Natural killer cell (primary cell): ENCODE measurements at regions not wholly inside any gene's neighbourhood (a gene's known extent, or its start where the extent isn't known, plus 50 kb on each side); places are given as distances from the start of the nearest gene placed in this dataset.
"Not testable (repeated sequence)": the region's sequence is repeated elsewhere in the genome, so short reads cannot be mapped to it uniquely, and the experiment has no call there.

Experiments used
- ATAC-seq, 3 donors: fragments of 150-1000 bp in 2 of 3; fragments of 200-7000 bp in 1 of 3; cut with Tn5 transposase; 1 replicate in 1 of 3; 2 replicates in 2 of 3; pipeline ENCODE4 v1.10.0; 2021; ENCODE audit warnings: mild to moderate bottlenecking in 2 of 3, moderate library complexity in 2 of 3
- DNase-seq, 2 donors: peaks; one replicate each; pipeline versions ENCODE4 v3.0.0 to v3.0.0-alpha.2; 2013 to 2021; ENCODE audit warnings: mixed read lengths in 1 of 2
- H3K27ac ChIP-seq: one replicate; pipeline ENCODE4 v1.5.1; 2013; ENCODE audit warnings: mild to moderate bottlenecking, low read length
- H3K27me3 ChIP-seq: one replicate; pipeline ENCODE4 v1.6.1; 2013; ENCODE audit warnings: low read length; ENCODE audit not compliant: control insufficient read depth, insufficient read depth
- H3K36me3 ChIP-seq: one replicate; pipeline ENCODE4 v1.6.1; 2013; ENCODE audit warnings: low read length; ENCODE audit not compliant: control insufficient read depth, insufficient read depth
- H3K4me1 ChIP-seq: one replicate; pipeline ENCODE4 v1.6.1; 2013; ENCODE audit warnings: low read length; ENCODE audit not compliant: control insufficient read depth, insufficient read depth
- H3K4me3 ChIP-seq: one replicate; pipeline ENCODE4 v1.5.1; 2013; ENCODE audit warnings: low read length
- H3K9me3 ChIP-seq: one replicate; pipeline ENCODE4 v1.6.1; 2013; ENCODE audit warnings: low read length; ENCODE audit not compliant: control insufficient read depth, insufficient read depth
- H3K27ac Mint-ChIP-seq, 2 donors: one replicate each; pipeline ENCODE4 v1.8.0; 2022; ENCODE audit warnings: mild to moderate bottlenecking in 2 of 2, mixed read lengths in 2 of 2, moderate library complexity in 1 of 2
- H3K27me3 Mint-ChIP-seq, 2 donors: one replicate each; pipeline ENCODE4 v1.8.0; 2022; ENCODE audit warnings: low read depth in 2 of 2, mixed read lengths in 2 of 2
- H3K36me3 Mint-ChIP-seq: one replicate; pipeline ENCODE4 v1.8.0; 2022; ENCODE audit warnings: mixed read lengths
- H3K4me1 Mint-ChIP-seq, 2 donors: one replicate each; pipeline ENCODE4 v1.8.0; 2022; ENCODE audit warnings: mixed read lengths in 2 of 2
- H3K4me3 Mint-ChIP-seq: one replicate; pipeline ENCODE4 v1.8.0; 2022; ENCODE audit warnings: mild to moderate bottlenecking, moderate library complexity, mixed read lengths
- H3K9me3 Mint-ChIP-seq, 2 donors: one replicate each; pipeline ENCODE4 v1.8.0; 2022; ENCODE audit warnings: mixed read lengths in 2 of 2
- CTCF ChIP-seq: fragments of 200-600 bp; IDR thresholded peaks from one replicate; pipeline ENCODE4 v1.8.0; 2022; ENCODE audit warnings: antibody characterized with exemption
- WGBS: methylation state at CpG from one replicate; pipeline ENCODE4 v1.1.7; 2013; ENCODE audit warnings: missing lambda C conversion rate; ENCODE audit not compliant: insufficient coverage; 5-methylcytosine and 5-hydroxymethylcytosine counted together
- intact Hi-C: fragments of 100-400 bp; cut with micrococcal nuclease; formaldehyde crosslinking; loops from one replicate; pipeline ENCODE4 v1.14.2; 2022

- ATAC-seq (no peak), DNase-seq (no peak)
- Histone ChIP-seq H3K27me3 (no peaks in the 10 kb centered on the region), H3K27ac (no peak overlapping the region), H3K4me3 (no peak overlapping the region), H3K4me1 (no peaks in the 10 kb centered on the region), H3K9me3 (no peaks in the 10 kb centered on the region), H3K36me3 (no peaks in the 10 kb centered on the region)
- Mint-ChIP-seq H3K4me3 (no peak overlapping the region), H3K9me3 (no peaks in the 10 kb centered on the region), H3K27me3 (peaks cover 2 to 8% of the 10 kb centered on the region in 2 donors), H3K4me1 (peaks cover 0 to 3% of the 10 kb centered on the region in 2 donors), H3K27ac (no peak overlapping the region), H3K36me3 (no peaks in the 10 kb centered on the region)
- no peak for TF ChIP-seq CTCF
- intact Hi-C loops = no loop called here
- WGBS = 100% methylated on average over 2 of the region's 2 CpGs
Measured at GRCh38 chr9:106020186-106020585, 325.8 kb downstream of the TMEM38B start.

GRCh38 chr9:106023455-106023854 lies 329.1 kb downstream of the TMEM38B start:
- no peaks in the 10 kb centered on the region for H3K9me3 ChIP-seq
- TF ChIP-seq CTCF = no peak
- WGBS = 60% methylated on average over 2 of the region's 2 CpGs

DNA sequence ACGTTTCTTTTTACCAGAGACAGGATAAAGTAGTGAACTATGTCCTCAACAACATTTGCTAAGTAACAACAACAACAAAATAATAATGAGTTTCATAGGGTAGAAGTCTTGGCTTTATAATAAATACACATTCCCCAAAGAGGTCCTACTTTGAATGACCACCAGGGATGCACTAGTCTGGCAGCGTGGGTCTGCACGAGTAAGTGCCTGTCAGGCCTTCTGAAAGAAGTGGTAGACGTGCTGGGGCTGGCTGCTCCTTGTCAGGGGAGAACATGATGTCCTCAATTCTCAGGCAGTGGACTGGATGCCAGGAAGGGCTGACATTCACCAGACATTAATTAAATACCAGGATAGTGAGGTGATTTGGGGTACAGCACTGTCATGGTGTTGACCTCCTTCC lies 331.1 kb downstream of the TMEM38B start:
- Mint-ChIP-seq H3K27ac (no peak overlapping the region), H3K9me3 (peaks cover 4% of the 10 kb centered on the region in 2 donors), H3K4me3 (no peak overlapping the region), H3K36me3 (no peaks in the 10 kb centered on the region), H3K4me1 (no peaks in the 10 kb centered on the region), H3K27me3 (peaks cover 2 to 8% of the 10 kb centered on the region in 2 donors)
- intact Hi-C loops = no loop called here
- DNase-seq (no peak), ATAC-seq (no peak)
- Histone ChIP-seq H3K4me3 (no peak overlapping the region), H3K9me3 (no peaks in the 10 kb centered on the region), H3K36me3 (no peaks in the 10 kb centered on the region), H3K27ac (no peak overlapping the region), H3K4me1 (no peaks in the 10 kb centered on the region), H3K27me3 (no peaks in the 10 kb centered on the region)
- 82% methylated on average over 3 of the region's 4 CpGs for WGBS
- no peak for TF ChIP-seq CTCF

More at GRCh38 chr9:106023455-106023854, 329.1 kb downstream of the TMEM38B start:
- DNase-seq (no peak), ATAC-seq (no peak)
- no peaks in the 10 kb centered on the region for H3K36me3 ChIP-seq
- no peaks in the 10 kb centered on the region for H3K9me3 Mint-ChIP-seq
- intact Hi-C loops = no loop called here
- no peaks in the 10 kb centered on the region for H3K4me1 Mint-ChIP-seq
- H3K4me3 Mint-ChIP-seq = no peak overlapping the region
- no peaks in the 10 kb centered on the region for H3K27me3 ChIP-seq
- H3K4me1 ChIP-seq = no peaks in the 10 kb centered on the region
- peaks cover 2 to 8% of the 10 kb centered on the region in 2 donors for H3K27me3 Mint-ChIP-seq
- H3K27ac Mint-ChIP-seq = no peak overlapping the region
- H3K36me3 Mint-ChIP-seq = no peaks in the 10 kb centered on the region
- H3K4me3 ChIP-seq = no peak overlapping the region
- H3K27ac ChIP-seq = no peak overlapping the region

- H3K36me3 Mint-ChIP-seq, DNase-seq, H3K4me1 Mint-ChIP-seq, H3K27me3 ChIP-seq, H3K27ac ChIP-seq, H3K4me3 ChIP-seq, intact Hi-C loops, H3K9me3 ChIP-seq, H3K27ac Mint-ChIP-seq, H3K36me3 ChIP-seq, ATAC-seq, H3K9me3 Mint-ChIP-seq, H3K27me3 Mint-ChIP-seq, H3K4me1 ChIP-seq, H3K4me3 Mint-ChIP-seq: not testable (repeated sequence)
- WGBS = 63% methylated on average over 2 of the region's 3 CpGs
Measured at GRCh38 chr9:106030146-106030545, 335.8 kb downstream of the TMEM38B start.
